ENCODE measurements at regions not wholly inside any gene's neighbourhood (a gene's known extent, or its start where the extent isn't known, plus 50 kb on each side); places are given as distances from the start of the nearest gene placed in this dataset.

DNA sequence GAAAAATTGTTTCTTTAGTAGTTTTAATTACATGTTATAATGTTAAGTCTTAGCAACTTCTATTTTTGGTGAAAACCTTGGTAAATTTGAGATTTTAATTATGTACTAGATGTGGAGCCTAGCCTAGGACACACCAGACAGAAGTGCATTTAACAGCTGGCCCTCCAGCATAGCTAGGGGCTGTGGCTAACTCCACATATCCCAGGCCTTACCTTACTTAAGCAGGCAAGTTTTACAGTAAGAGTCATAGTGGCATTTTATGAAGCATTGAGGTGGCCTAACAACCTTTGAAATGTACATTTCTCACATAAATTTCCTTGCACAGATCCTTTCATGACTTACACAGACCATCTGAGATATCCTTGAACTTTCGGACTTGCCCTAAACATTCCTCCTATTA is 71.6 kb upstream of the C4orf54 start:
- intact Hi-C loops (cut with DNase I): no loop called here
- TF ChIP-seq, protein P1, sequence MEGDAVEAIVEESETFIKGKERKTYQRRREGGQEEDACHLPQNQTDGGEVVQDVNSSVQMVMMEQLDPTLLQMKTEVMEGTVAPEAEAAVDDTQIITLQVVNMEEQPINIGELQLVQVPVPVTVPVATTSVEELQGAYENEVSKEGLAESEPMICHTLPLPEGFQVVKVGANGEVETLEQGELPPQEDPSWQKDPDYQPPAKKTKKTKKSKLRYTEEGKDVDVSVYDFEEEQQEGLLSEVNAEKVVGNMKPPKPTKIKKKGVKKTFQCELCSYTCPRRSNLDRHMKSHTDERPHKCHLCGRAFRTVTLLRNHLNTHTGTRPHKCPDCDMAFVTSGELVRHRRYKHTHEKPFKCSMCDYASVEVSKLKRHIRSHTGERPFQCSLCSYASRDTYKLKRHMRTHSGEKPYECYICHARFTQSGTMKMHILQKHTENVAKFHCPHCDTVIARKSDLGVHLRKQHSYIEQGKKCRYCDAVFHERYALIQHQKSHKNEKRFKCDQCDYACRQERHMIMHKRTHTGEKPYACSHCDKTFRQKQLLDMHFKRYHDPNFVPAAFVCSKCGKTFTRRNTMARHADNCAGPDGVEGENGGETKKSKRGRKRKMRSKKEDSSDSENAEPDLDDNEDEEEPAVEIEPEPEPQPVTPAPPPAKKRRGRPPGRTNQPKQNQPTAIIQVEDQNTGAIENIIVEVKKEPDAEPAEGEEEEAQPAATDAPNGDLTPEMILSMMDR (IDR thresholded peaks at IDR 0.05): no peak
- TF ChIP-seq POLR2A (IDR thresholded peaks at IDR 0.05): no peak
- no peaks in the 10 kb centered on the region for H3K36me3 ChIP-seq
- no peaks in the 10 kb centered on the region for H3K27me3 ChIP-seq
- no peak overlapping the region for H3K27ac ChIP-seq
- H3K9me3 ChIP-seq: no peaks in the 10 kb centered on the region
- DNase-seq (no peak), ATAC-seq (no peak)
- H3K4me3 ChIP-seq: no peak overlapping the region
- H3K4me1 ChIP-seq: peaks cover 0 to 15% (median 4%) of the 10 kb centered on the region in 4 donors
- 80% methylated on average over 1 of the region's 1 CpG for WGBS (ENCODE audit: insufficient coverage, low coverage, low lambda C conversion rate, missing lambda C conversion rate)

- intact Hi-C loops (cut with DNase I): no loop called here
- no peak for DNase-seq
- Histone ChIP-seq H3K9me3 (no peaks in the 10 kb centered on the region), H3K36me3 (no peaks in the 10 kb centered on the region), H3K4me3 (no peak overlapping the region), H3K27me3 (no peaks in the 10 kb centered on the region), H3K4me1 (peaks cover 0 to 36% (median 7%) of the 10 kb centered on the region in 4 donors), H3K27ac (peak overlapping the region; percentile 9 to 85 (median 55))
- TF ChIP-seq, protein P1 (IDR thresholded peaks at IDR 0.05): peak in 1 of 4 donors; percentile 24
- no peak for TF ChIP-seq POLR2A (IDR thresholded peaks at IDR 0.05)
- ATAC-seq: peak; percentile 11 to 66 (median 25)
These were observed 66.4 kb upstream of the C4orf54 start for GRCh38 chr4:99724067-99724466.

DNA sequence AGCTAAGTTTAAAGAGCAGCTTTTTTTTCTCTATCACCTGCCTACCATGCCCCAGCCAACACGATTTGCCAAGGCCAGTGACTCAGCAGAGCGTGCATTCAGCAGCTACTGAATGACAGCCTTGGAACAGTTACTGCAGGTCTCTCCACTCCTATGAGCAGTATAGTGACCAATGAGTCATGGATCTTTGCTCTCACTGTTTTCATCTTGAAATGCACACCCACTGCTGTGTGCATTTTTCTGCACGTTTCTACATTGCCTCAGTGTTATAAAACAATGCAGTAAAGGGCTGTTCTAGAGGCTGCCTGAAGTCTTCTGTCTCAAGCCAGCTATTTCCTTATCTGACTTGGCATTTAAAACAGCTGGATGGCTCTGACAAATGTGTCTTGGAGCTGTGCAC is 66.0 kb upstream of the C4orf54 start:
- intact Hi-C loops (cut with DNase I): no loop called here
- H3K27ac ChIP-seq: peak overlapping the region; percentile 9 to 85 (median 55)
- TF ChIP-seq POLR2A (IDR thresholded peaks at IDR 0.05): no peak
- TF ChIP-seq, protein P1 (IDR thresholded peaks at IDR 0.05): no peak
- no peak overlapping the region for H3K4me3 ChIP-seq
- H3K9me3 ChIP-seq: no peaks in the 10 kb centered on the region
- WGBS (ENCODE audit: insufficient coverage, low coverage, low lambda C conversion rate, missing lambda C conversion rate): 10% methylated on average over 3 of the region's 3 CpGs
- peak; percentile 94 to 100 (median 98) for ATAC-seq
- no peaks in the 10 kb centered on the region for H3K36me3 ChIP-seq
- peaks cover 0 to 36% (median 7%) of the 10 kb centered on the region in 4 donors for H3K4me1 ChIP-seq
- DNase-seq: peak; percentile 81 to 89 (median 89)
- no peaks in the 10 kb centered on the region for H3K27me3 ChIP-seq

DNA sequence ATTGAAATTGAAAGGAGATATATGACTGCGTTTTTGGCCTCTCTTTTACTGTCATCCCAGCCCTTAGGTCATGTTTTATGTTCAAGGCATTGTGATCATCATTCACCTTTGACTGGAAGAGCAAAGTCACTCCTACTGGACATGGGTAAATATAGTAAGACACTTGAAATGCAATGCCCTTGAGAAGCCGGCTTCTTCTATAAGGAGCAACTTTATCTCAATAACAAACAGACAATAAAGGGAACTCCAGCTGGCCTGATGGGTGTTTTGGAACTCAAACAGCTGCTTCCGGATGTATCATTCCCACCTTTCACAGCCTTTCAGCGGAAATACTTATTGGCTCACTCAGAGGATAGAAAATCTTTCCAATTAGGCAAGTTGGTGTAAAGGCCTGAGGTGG is 65.1 kb upstream of the C4orf54 start:
- no peaks in the 10 kb centered on the region for H3K27me3 ChIP-seq
- DNase-seq: no peak
- H3K4me3 ChIP-seq: no peak overlapping the region
- no peaks in the 10 kb centered on the region for H3K9me3 ChIP-seq
- no peaks in the 10 kb centered on the region for H3K36me3 ChIP-seq
- peak in 1 of 4 donors; percentile 10 for ATAC-seq
- 73% methylated on average over 4 of the region's 4 CpGs for WGBS (ENCODE audit: insufficient coverage, low coverage, low lambda C conversion rate, missing lambda C conversion rate)
- intact Hi-C loops (cut with DNase I): no loop called here
- H3K4me1 ChIP-seq: peaks cover 0 to 36% (median 7%) of the 10 kb centered on the region in 4 donors
- H3K27ac ChIP-seq: peak overlapping the region in 2 of 3 donors; percentile 39 to 85
- TF ChIP-seq POLR2A (IDR thresholded peaks at IDR 0.05): no peak
- TF ChIP-seq, protein P1 (IDR thresholded peaks at IDR 0.05): no peak

GRCh38 chr4:99722006-99722405 is 64.4 kb upstream of the C4orf54 start:
- 63% methylated on average over 1 of the region's 1 CpG for WGBS (ENCODE audit: insufficient coverage, low coverage, low lambda C conversion rate, missing lambda C conversion rate)
- Histone ChIP-seq H3K36me3 (no peaks in the 10 kb centered on the region), H3K4me3 (no peak overlapping the region), H3K4me1 (peaks cover 0 to 29% (median 5%) of the 10 kb centered on the region in 4 donors), H3K9me3 (no peaks in the 10 kb centered on the region), H3K27me3 (no peaks in the 10 kb centered on the region), H3K27ac (peak overlapping the region in 1 of 3 donors; percentile 85)
- TF ChIP-seq, protein P1 (IDR thresholded peaks at IDR 0.05): no peak
- TF ChIP-seq POLR2A (IDR thresholded peaks at IDR 0.05): no peak
- intact Hi-C loops (cut with DNase I): no loop called here
- ATAC-seq (no peak), DNase-seq (no peak)

Data from right lobe of liver (tissue), 6 donors.